Prostate gland (tissue), 2 donors: ENCODE measurements at regions not wholly inside any gene's neighbourhood (a gene's known extent, or its start where the extent isn't known, plus 50 kb on each side); places are given as distances from the start of the nearest gene placed in this dataset.

Experiments
- CTCF ChIP-seq, 4 experiments: fragments of 200-600 bp in 2 of 4; fragments of 450-650 bp in 2 of 4; sonication (generic) in 2 of 4; IDR thresholded peaks; 1 replicate in 3 of 4; 2 replicates in 1 of 4; pipeline ENCODE4 v1.5.1; 2016 to 2019; ENCODE audit warnings: antibody characterized with exemption in 4 of 4, mild to moderate bottlenecking in 2 of 4, moderate library complexity in 2 of 4
- POLR2A ChIP-seq: fragments of 450-650 bp; IDR thresholded peaks from one replicate; pipeline ENCODE4 v1.6.1; 2016; ENCODE audit warnings: antibody characterized with exemption, mild to moderate bottlenecking
- POLR2AphosphoS5 ChIP-seq: sonication (generic); formaldehyde crosslinking; IDR thresholded peaks from one replicate; pipeline ENCODE4 v1.6.1; 2017; ENCODE audit warnings: antibody characterized with exemption

- TF ChIP-seq CTCF (IDR thresholded peaks at IDR 0.05) (peak in 1 of 4 experiments; percentile 20), POLR2A (no peak), POLR2AphosphoS5 (no peak)
These were observed 404.6 kb downstream of the RPS24 start for GRCh38 chr10:78437998-78438906.
